Pons (tissue), 1 donor: ENCODE measurements at regions not wholly inside any gene's neighbourhood (a gene's known extent, or its start where the extent isn't known, plus 50 kb on each side); places are given as distances from the start of the nearest gene placed in this dataset.

ENCODE experiments used
- DNase-seq: peaks from one replicate; pipeline ENCODE4 v3.0.0-alpha.2; 2016; ENCODE audit warnings: low spot score

- DNase-seq, result no peak
Observed at GRCh38 chr6:6376845-6377244, 56.4 kb upstream of the F13A1 start.

- DNase-seq, result no peak
Observed at GRCh38 chr6:6377621-6378020, 57.2 kb upstream of the F13A1 start.

GRCh38 chr6:6379573-6379972, 59.1 kb upstream of the F13A1 start:
- DNase-seq, result no peak

GRCh38 chr6:6384520-6384919, 64.1 kb upstream of the F13A1 start:
- no peak for DNase-seq

- peak; percentile 56 for DNase-seq
Observed at GRCh38 chr6:6386010-6386409, 65.5 kb upstream of the F13A1 start.

- no peak for DNase-seq
Observed at GRCh38 chr6:6390849-6391602, 70.6 kb upstream of the F13A1 start.

- DNase-seq, result no peak
Observed at GRCh38 chr6:6392214-6393068, 72.0 kb upstream of the F13A1 start.

GRCh38 chr6:6393069-6393529, 72.6 kb upstream of the F13A1 start:
- DNase-seq, result no peak

- DNase-seq, result peak; percentile 73
Observed at GRCh38 chr6:6395581-6396197, 75.2 kb upstream of the F13A1 start.

GRCh38 chr6:6397842-6398241, 77.4 kb upstream of the F13A1 start:
- no peak for DNase-seq

- DNase-seq, result no peak
Observed at GRCh38 chr6:6399568-6399967, 79.1 kb upstream of the F13A1 start.

GRCh38 chr6:6401401-6401800, 80.9 kb upstream of the F13A1 start:
- no peak for DNase-seq

GRCh38 chr6:6402006-6402405, 81.5 kb upstream of the F13A1 start:
- DNase-seq, result no peak

GRCh38 chr6:6402591-6402990, 82.1 kb upstream of the F13A1 start:
- no peak for DNase-seq

GRCh38 chr6:6405031-6405430, 84.6 kb upstream of the F13A1 start:
- DNase-seq, result no peak

- DNase-seq, result no peak
Observed at GRCh38 chr6:6405997-6406714, 85.7 kb upstream of the F13A1 start.

GRCh38 chr6:6406715-6407070, 86.2 kb upstream of the F13A1 start:
- DNase-seq, result no peak

- no peak for DNase-seq
Observed at GRCh38 chr6:6407071-6407741, 86.7 kb upstream of the F13A1 start.

- no peak for DNase-seq
Observed at GRCh38 chr6:6409397-6410030, 89.1 kb upstream of the F13A1 start.

GRCh38 chr6:6411115-6411514, 90.7 kb upstream of the F13A1 start:
- DNase-seq, result no peak

GRCh38 chr6:6412221-6412620, 91.8 kb upstream of the F13A1 start:
- DNase-seq, result no peak
